NCI-H2029 treated with DMSO at 0.1 percent for 48 hours (cell line): ENCODE measurements at regions not wholly inside any gene's neighbourhood (a gene's known extent, or its start where the extent isn't known, plus 50 kb on each side); places are given as distances from the start of the nearest gene placed in this dataset.

Experiments
- DNase-seq: peaks from one replicate; lab custom pipeline; 2025; lab: John Stamatoyannopoulos, UW

GRCh38 chr9:99436616-99437015, 214.5 kb downstream of the SEC61B start:
- DNase-seq: no peak

GRCh38 chr9:99437145-99437544, 215.1 kb downstream of the SEC61B start:
- DNase-seq: no peak

DNA sequence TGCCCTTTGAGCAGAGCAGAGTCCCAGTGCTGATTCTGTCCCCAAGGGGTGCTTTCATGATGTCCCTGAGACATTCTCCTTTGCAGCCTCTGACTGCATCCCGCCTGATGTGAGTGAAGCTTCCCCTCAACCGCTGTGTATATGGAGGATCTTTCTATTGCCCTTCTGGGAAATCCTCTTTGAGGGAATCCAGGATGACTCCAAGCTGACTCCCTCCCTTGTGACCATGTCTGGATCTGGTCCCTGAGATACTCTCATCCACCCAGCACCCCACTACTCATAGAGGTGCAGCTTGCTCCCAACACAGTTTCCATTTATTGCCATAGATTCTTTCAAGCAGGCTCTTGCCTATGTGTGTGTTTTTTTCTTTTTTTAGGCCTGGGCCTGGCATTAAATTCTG, 216.5 kb downstream of the SEC61B start:
- DNase-seq: no peak

DNA sequence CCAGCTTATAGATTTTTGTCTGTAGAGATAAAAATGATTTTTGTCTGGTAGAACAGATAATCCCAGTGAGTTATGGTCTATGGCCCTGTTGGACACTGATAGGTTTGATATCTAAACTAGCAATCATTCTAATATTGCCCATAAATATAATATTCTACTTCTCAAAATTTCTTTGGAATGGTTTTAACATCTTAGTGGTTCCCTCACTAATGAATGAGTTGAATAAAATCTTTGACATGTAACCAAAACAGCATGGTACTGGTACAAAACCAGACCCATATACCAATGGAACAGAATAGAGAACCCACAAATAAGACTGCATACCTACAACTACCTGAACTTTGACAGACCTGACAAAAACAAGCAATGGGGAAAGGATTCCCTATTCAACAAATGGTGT, 219.7 kb downstream of the SEC61B start:
- no peak for DNase-seq

- no peak for DNase-seq
These were observed 223.3 kb downstream of the SEC61B start for GRCh38 chr9:99445371-99445891.

- DNase-seq: no peak
These were observed 223.8 kb downstream of the SEC61B start for GRCh38 chr9:99445920-99446319.

DNA sequence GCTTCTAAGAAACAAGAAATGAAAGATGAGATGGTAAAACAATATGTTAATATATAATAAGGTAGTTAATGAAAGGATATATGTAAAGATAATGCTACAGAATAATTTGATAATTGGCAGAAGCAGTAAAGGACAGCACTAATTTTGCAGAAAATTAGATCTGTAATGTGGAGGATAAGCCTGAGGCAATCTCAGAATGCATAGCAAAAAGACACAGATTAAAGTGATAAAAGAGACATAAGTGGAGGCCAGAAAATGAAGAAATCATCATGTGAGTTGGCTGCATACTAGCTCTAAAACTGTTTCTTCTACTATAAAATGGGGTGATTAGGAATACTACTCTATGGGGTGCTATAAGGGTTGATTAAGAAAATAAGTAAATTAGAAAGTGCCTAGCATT, 225.9 kb downstream of the SEC61B start:
- DNase-seq: no peak

DNA sequence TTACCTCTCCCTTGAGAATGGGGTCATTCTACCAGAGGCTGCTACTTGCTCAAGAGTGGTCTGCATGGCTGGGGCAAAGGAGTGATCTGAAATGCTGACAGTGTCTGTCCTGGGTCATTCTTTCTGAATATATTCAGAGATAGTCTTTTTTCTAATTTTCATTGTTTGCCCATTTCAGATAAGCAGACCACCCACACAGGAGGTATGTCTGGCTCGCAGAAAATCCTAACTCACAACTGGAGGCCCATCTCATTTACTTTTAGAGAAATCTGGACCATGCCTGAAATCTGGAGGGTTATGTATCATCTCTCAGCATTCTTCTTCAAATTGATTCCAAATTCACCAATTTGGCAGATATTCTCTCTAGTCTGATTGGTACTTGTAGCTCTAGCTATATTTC, 227.6 kb downstream of the SEC61B start:
- DNase-seq: no peak

DNA sequence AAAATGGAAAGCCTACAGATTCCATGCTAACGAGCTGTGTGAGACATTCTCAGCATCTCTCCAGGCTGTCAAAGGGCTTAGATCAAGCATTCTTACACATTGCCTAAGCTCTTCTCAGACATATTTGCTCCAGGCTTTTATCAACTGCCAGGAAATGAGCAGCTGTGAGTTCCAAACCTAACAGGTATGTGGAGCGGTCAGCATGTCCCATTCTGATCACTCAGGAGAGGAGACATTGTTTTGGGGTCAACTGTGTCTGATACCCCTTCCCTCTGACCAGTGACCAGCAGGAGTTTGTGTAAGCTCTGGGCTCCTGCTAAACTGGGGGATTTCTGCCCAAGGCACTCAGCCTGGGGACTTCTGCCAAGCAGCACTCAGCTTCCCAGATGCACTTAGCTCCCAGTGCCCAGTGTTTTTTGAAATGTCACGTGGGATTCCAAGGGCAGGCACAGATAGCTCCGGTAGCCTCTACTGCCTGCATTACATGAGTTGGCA, 229.1 kb downstream of the SEC61B start:
- DNase-seq: no peak

GRCh38 chr9:99457406-99457805, 235.3 kb downstream of the SEC61B start:
- no peak for DNase-seq

DNA sequence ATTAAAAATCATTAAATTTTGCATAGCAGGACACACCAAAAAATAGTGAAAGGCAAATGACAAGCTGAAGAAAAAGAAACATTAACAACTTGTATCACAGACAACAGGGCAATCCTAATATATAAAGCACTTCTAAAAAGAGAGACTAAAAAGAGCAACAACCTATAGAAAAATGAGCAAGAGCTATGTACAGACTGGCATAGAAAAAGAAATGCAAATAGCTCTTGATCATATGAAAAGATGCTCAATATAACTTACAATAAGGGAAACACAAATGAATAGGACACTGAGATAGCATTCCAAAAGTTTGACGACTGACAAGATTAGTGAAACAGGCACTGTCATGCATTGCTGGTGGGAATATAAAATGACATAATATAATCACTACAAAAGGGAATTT, 235.9 kb downstream of the SEC61B start:
- DNase-seq: no peak

DNA sequence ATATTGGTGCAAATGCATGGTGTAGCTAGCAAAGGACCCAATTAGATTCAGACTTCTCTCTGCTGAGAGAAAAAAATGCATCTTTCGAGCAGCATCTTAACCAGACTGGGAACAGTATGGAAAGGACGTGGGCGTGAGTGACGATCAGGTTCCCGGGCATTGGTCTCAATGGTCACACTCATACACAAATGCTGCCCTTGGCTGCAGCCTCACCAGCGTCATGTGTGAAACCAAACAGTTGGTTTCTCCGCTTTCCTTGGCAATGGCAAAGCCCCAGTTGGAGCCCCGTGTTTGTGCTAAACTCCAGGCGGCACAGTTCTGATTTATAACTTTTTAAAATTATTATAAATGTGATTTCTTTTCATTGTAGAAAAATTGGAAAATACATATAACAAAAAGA, 237.8 kb downstream of the SEC61B start:
- no peak for DNase-seq

DNA sequence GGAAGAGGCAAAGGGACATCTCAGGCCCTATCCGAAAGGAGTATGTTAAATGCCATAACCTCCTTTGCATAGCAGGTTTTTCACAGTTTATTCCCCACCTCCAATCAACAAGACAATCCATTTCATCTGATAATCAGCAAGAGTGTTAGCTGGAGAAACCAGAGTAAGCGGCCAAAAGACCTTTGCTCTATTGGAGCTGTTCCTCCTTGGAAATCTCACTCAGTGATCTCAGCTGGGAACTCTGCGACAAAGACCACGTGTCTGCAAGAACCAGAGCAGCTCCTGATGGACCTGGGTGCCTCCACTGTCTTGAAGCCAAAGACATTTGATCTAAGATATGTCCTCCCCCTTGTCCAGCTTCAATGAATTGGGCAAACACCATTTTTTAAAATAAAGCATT, 241.0 kb downstream of the SEC61B start:
- no peak for DNase-seq

GRCh38 chr9:99464568-99464967, 242.5 kb downstream of the SEC61B start:
- DNase-seq: no peak

DNA sequence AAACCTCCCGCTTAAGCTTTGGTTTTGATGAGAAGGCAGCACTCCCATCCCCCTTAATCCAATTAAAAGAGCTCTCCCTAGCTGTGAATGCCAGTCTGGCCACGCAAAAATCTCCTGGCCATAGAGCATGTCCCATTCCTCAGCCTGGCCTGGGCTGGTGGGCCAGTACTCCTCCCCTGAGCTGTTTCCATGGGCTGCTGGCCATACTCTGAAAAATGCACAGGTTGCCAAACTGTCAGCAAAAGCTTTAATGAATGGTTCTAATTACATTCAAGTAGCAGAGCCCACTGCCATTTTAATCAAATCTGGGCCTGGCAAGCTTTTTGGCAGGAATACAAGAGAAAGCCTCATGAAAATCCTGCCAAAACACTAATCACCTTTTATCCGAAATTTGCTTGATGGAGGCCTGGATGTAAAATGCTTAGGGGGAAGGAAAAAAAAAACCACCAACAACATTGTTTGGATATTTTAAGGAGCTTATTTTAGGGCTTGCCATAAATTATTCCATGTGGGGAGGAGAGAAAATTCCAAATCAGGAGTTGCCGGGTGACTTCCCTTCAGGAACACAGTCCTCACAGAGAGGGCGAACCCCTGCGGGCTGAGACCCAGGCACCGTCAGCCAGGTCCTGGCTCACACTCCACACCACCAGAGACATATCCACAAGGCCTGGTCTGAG, 243.3 kb downstream of the SEC61B start:
- DNase-seq: no peak

DNA sequence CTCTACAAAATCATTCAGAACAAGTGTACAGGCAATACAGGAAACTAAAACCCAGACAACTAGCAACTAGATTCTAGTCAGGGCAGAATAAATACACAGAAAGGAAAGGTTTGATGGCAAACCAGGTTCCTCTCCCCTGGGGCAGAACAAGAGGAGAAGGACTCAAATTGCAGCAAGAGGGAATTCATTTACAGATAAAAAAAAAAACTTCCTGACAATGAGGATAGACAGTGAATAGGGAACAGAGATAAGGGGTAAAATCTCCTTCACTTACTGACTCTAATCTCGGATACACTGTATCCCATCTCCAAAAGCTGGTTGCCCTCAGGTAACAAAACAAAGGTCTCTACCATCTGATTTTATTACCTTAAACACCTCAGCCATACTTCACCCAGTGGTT, 244.0 kb downstream of the SEC61B start:
- no peak for DNase-seq

- no peak for DNase-seq
These were observed 244.7 kb downstream of the SEC61B start for GRCh38 chr9:99466781-99467180.

GRCh38 chr9:99471033-99471432, 249.0 kb downstream of the SEC61B start:
- DNase-seq: no peak

GRCh38 chr9:99472240-99472915, 250.3 kb downstream of the SEC61B start:
- no peak for DNase-seq

GRCh38 chr9:99472916-99473245, 250.8 kb downstream of the SEC61B start:
- DNase-seq: no peak

DNA sequence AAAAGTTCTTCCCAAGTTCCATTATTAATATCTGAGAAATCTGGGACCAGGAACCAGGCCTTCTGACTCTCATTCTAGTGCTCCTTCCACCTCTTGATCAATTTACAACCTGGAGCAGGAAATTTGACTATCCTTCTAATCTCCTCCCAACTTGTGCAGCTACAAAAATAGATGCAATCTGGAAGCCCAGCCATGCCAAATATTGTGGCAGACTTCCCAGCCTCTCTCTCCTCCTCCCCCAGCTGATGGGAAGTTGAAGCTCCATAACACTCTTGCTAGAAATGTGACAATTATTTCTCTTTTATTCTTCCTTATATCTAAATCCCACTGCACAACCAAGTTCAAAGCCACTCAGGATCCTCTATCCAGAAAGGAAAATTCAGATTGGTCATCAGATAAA, 252.1 kb downstream of the SEC61B start:
- no peak for DNase-seq

- DNase-seq: no peak
These were observed 253.5 kb downstream of the SEC61B start for GRCh38 chr9:99475401-99476065.

GRCh38 chr9:99478469-99479027, 256.5 kb downstream of the SEC61B start:
- no peak for DNase-seq
